DMS79 (cell line): ENCODE measurements at regions not wholly inside any gene's neighbourhood (a gene's known extent, or its start where the extent isn't known, plus 50 kb on each side); places are given as distances from the start of the nearest gene placed in this dataset.
A peak's percentile ranks its signal among the peaks of the same experiment; 100 is the strongest.
"Not testable (repeated sequence)": the region's sequence is repeated elsewhere in the genome, so short reads cannot be mapped to it uniquely, and the experiment has no call there.

Experiments used
- DNase-seq: peaks from one replicate; lab custom pipeline; 2025; lab: John Stamatoyannopoulos, UW

- DNase-seq = no peak
Measured at GRCh38 chr20:47963022-47963421, 177.7 kb upstream of the SULF2 start.

GRCh38 chr20:47962286-47962963 lies 177.1 kb upstream of the SULF2 start:
- DNase-seq = no peak

GRCh38 chr20:47960769-47961541 lies 175.7 kb upstream of the SULF2 start:
- no peak for DNase-seq

- no peak for DNase-seq
Measured at GRCh38 chr20:47960277-47960676, 175.0 kb upstream of the SULF2 start.

- DNase-seq = not testable (repeated sequence)
Measured at GRCh38 chr20:47957989-47958801, 172.9 kb upstream of the SULF2 start.

GRCh38 chr20:47957135-47957534 lies 171.9 kb upstream of the SULF2 start:
- DNase-seq = no peak

- no peak for DNase-seq
Measured at GRCh38 chr20:47956268-47956995, 171.2 kb upstream of the SULF2 start.

- no peak for DNase-seq
Measured at GRCh38 chr20:47953471-47953870, 168.2 kb upstream of the SULF2 start.

- DNase-seq = no peak
Measured at GRCh38 chr20:47952023-47952564, 166.8 kb upstream of the SULF2 start.

- DNase-seq = no peak
Measured at GRCh38 chr20:47951521-47951971, 166.3 kb upstream of the SULF2 start.

- no peak for DNase-seq
Measured at GRCh38 chr20:47950913-47951283, 165.6 kb upstream of the SULF2 start.

- peak; percentile 71 for DNase-seq
Measured at GRCh38 chr20:47950124-47950912, 165.0 kb upstream of the SULF2 start.

- no peak for DNase-seq
Measured at GRCh38 chr20:47949230-47949629, 163.9 kb upstream of the SULF2 start.

- DNase-seq = no peak
Measured at GRCh38 chr20:47944682-47945081, 159.4 kb upstream of the SULF2 start.

GRCh38 chr20:47941869-47942268 lies 156.6 kb upstream of the SULF2 start:
- DNase-seq = no peak

- DNase-seq = no peak
Measured at GRCh38 chr20:47940101-47940813, 155.0 kb upstream of the SULF2 start.

GRCh38 chr20:47936612-47937011 lies 151.3 kb upstream of the SULF2 start:
- DNase-seq = no peak

GRCh38 chr20:47934761-47935160 lies 149.5 kb upstream of the SULF2 start:
- no peak for DNase-seq

GRCh38 chr20:47931443-47931842 lies 146.2 kb upstream of the SULF2 start:
- DNase-seq = no peak

GRCh38 chr20:47931002-47931401 lies 145.7 kb upstream of the SULF2 start:
- no peak for DNase-seq
